Suprapubic skin (tissue), 4 donors: ENCODE measurements at regions not wholly inside any gene's neighbourhood (a gene's known extent, or its start where the extent isn't known, plus 50 kb on each side); places are given as distances from the start of the nearest gene placed in this dataset.

Experiments
- CTCF ChIP-seq, 2 donors: fragments of 200-600 bp in 1 of 2; fragments of 450-650 bp in 1 of 2; sonication (generic) in 1 of 2; IDR thresholded peaks; one replicate each; pipeline ENCODE4 v1.5.1; 2016 to 2019; ENCODE audit warnings: antibody characterized with exemption in 2 of 2, mild to moderate bottlenecking in 1 of 2, moderate library complexity in 1 of 2
- EP300 ChIP-seq: sonication (generic); formaldehyde crosslinking; IDR thresholded peaks from one replicate; pipeline ENCODE4 v1.6.1; 2017; ENCODE audit warnings: antibody characterized with exemption
- POLR2A ChIP-seq, 2 donors: fragments of 450-650 bp; IDR thresholded peaks; one replicate each; pipeline ENCODE4 v1.6.1; 2017; ENCODE audit warnings: antibody characterized with exemption in 2 of 2, mild to moderate bottlenecking in 2 of 2, moderate library complexity in 2 of 2
- POLR2AphosphoS5 ChIP-seq, 3 donors: sonication (generic); formaldehyde crosslinking; IDR thresholded peaks; one replicate each; pipeline ENCODE4 v1.6.1; 2017; ENCODE audit warnings: antibody characterized with exemption in 3 of 3

DNA sequence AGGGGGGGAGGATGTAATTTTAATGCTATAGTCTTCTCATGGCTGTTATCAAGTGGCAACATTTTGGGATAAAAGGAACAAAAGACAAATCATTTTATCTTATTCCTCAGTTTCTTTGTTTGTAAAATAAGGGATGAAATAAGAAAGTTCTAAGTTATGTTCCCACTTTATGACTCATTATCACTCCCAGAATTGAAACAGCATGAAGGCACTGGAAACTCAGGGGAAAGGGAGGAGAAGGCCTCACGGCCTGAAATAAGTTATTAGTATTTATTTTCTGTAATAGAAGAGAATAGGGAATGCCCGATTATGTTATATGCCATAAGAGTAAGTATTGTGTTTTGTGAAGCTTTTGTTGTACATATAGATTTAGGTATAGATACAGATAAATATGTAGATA is 85.0 kb upstream of the NAMPT start:
- TF ChIP-seq POLR2A (IDR thresholded peaks at IDR 0.05) (no peak), POLR2AphosphoS5 (IDR thresholded peaks at IDR 0.05) (no peak), CTCF (IDR thresholded peaks at IDR 0.05) (no peak), EP300 (no peak)
